ENCODE measurements at regions not wholly inside any gene's neighbourhood (a gene's known extent, or its start where the extent isn't known, plus 50 kb on each side); places are given as distances from the start of the nearest gene placed in this dataset.

GRCh38 chr20:61118429-61119224, 133.4 kb upstream of the CDH4 start:
- no peak for DNase-seq

GRCh38 chr20:61119273-61119672, 132.8 kb upstream of the CDH4 start:
- no peak for DNase-seq

GRCh38 chr20:61119794-61120410, 132.2 kb upstream of the CDH4 start:
- no peak for DNase-seq

GRCh38 chr20:61120595-61121515, 131.2 kb upstream of the CDH4 start:
- no peak for DNase-seq

GRCh38 chr20:61121661-61122060, 130.4 kb upstream of the CDH4 start:
- DNase-seq = no peak

- DNase-seq = no peak
Observed at GRCh38 chr20:61123286-61123685, 128.8 kb upstream of the CDH4 start.

- no peak for DNase-seq
Observed at GRCh38 chr20:61123751-61124368, 128.2 kb upstream of the CDH4 start.

DNA sequence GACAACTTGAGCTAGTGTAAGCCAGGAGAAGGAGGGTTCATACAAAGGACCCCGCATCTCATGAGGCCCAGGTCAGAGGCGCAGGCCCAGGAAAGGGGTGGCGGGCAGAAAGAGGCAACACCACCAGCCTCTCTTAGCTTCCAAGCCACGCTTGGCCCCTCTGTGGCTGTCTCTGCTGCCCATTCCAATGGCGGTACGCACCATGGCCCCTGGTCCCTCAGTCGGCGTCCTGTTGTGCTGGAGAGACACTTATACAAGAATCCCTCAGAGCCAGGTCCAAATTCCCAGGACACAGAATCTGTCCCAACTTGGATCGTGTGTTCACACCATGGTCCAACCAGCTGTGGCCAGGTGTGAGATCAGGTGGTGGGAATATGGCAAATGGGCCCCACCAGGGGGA, 127.0 kb upstream of the CDH4 start:
- DNase-seq = no peak

DNA sequence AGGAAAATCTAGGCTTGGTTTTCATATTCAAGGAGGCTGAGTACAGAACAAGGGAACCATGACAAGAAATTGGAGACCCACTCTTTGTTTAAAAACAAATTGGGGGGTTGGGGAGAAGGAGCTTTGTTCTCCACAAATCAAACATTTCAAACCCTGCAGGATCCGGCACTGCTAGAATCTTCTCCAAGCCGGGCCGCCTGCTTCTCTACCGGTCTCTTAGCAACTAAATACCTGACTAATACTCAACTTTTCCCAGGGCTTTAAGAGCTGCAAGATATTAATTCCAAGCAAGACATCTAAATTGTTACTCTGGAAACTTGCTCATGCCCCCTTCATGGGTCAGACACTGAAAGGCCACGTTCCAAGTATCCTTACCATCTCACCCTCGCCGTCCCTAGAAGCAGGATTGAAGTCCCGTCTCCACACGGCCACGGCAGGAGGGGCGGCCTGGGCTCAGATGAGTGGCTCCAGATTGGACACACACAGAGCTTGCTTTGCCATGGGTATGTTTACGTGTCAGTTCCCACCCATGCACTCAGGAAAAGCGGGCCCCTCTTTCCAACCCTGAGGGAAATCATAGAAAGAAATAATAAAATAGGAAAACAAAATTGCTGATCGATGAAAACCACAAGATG, 126.4 kb upstream of the CDH4 start:
- no peak for DNase-seq

GRCh38 chr20:61126369-61127195, 125.5 kb upstream of the CDH4 start:
- DNase-seq = no peak

DNA sequence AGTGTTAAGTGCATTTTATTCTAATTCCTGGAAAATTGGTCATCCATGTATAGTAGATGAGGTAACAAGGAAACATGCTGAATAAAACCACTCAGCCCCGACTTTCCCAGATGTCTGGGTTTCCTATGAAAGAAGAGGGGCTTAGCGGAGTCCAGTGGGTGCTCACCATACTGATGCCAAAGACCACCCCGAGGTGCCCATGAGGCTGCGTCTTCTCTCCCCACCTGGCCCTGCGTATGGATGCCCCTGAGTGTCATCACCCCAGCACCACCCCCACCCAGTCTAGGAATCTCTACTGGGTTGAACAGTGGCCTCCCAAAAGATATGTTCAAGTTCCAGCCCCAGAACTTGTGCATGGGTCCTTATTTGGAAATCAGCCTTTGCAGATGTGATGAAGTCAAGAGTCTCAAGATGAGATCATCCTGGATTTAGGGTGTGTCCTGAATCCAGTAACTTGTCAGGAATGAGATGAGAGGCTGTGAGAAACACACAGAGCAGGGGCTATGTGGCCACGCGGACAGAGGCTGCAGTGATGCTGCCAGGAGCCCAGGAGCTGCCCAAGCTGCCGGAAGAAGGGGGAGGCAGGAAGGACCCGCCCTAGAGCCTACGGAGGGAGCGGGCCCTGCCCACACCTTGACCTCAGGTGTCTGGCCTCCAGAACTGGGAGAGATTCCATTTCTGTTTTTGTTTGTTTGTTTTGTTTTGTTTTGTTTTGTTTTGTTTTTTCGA, 124.6 kb upstream of the CDH4 start:
- DNase-seq = no peak

GRCh38 chr20:61128701-61129269, 123.3 kb upstream of the CDH4 start:
- no peak for DNase-seq

- no peak for DNase-seq
Observed at GRCh38 chr20:61129311-61129710, 122.8 kb upstream of the CDH4 start.

DNA sequence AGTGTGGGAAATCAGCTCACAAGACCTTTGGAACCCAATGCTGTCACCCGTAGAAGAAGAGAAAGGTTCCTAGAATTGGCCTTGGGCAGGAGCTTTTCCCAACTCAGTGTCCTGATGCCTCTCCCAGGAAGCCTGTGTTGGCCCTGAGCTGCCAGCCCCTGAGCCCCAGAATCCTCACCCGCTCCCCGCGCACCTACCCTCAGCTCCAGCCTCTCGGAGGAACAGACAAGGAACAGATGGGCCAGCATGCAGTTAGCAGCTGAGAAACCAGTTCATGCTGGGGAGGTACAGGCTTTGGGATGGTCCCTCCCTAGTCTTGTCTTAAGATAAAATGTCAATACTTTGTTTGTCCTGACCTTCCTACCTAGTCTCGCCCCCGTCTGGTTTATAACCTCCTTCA, 121.9 kb upstream of the CDH4 start:
- no peak for DNase-seq

DNA sequence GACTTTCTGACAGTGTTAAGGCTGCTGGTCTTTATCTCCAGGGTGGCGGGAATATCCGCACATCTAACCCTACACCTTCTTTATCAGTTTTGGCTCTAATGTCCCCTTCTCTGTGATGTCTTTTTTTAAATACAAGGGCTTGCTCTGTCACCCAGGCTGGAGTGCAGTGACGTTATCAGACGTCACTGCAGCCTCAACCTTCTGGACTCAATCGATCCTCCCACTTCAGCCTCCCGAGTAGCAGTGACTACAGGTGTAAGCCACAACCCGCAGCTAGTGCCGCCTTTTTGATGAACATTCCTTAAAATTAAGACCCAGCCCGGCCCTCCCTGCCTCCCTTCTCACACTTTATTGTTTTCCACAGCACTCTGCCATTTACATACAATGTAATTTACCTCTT, 120.1 kb upstream of the CDH4 start:
- DNase-seq = no peak

GRCh38 chr20:61133611-61134010, 118.5 kb upstream of the CDH4 start:
- DNase-seq = no peak

- DNase-seq = no peak
Observed at GRCh38 chr20:61134296-61135030, 117.6 kb upstream of the CDH4 start.

GRCh38 chr20:61135266-61135665, 116.8 kb upstream of the CDH4 start:
- no peak for DNase-seq

GRCh38 chr20:61135968-61136367, 116.1 kb upstream of the CDH4 start:
- no peak for DNase-seq

GRCh38 chr20:61138566-61138965, 113.5 kb upstream of the CDH4 start:
- DNase-seq = no peak
